Stimulated activated CD4-positive, alpha-beta T cell treated with anti-CD3 and anti-CD28 coated beads, TNF-alpha, amount 100 ng/mL, for 24 hours (primary cell): ENCODE measurements at regions not wholly inside any gene's neighbourhood (a gene's known extent, or its start where the extent isn't known, plus 50 kb on each side); places are given as distances from the start of the nearest gene placed in this dataset.
"Not testable (repeated sequence)": the region's sequence is repeated elsewhere in the genome, so short reads cannot be mapped to it uniquely, and the experiment has no call there.

Source experiments
- DNase-seq, 3 experiments: peaks; one replicate each; pipeline ENCODE4 v3.0.0-alpha.2; 2020; ENCODE audit warnings: low read depth in 3 of 3

DNA sequence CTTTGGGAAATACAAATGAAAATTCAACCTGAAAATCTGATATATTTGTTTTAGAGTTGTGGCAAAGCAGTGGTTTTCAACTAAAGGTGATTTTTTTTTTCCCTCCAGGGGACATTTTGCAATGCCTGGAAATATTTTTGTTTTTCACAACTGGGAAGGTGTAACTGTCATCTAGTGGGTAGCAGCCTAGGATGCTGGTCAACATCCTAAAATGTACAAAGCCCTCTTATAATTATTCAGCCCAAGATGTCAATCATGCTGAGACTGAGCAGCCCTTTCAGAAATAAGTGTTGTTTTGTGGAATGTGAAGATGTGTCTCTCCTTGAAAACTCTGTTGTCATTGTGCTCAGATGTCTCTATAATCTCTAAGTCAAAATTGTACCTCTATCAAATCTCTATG, 95.2 kb upstream of the NCAM2 start:
- DNase-seq = no peak

DNA sequence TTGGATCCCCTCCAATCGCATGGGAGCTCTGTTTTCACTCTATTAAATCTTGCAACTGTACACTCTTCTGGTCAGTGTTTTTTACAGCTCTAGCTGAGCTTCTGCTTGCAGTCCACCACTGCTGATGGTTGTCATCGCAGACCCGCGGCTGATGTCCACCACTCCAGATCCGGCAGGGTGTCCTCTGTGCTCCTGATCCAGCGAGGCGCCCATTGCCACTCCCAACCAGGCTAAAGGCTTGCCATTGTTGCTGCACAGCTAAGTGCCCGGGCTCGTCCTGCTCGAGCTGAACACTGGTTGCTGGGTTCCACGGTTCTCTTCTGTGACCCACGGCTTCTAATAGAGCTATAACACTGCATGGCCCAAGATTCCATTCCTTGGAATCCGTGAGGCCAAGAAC, 70.7 kb upstream of the NCAM2 start:
- not testable (repeated sequence) for DNase-seq

DNA sequence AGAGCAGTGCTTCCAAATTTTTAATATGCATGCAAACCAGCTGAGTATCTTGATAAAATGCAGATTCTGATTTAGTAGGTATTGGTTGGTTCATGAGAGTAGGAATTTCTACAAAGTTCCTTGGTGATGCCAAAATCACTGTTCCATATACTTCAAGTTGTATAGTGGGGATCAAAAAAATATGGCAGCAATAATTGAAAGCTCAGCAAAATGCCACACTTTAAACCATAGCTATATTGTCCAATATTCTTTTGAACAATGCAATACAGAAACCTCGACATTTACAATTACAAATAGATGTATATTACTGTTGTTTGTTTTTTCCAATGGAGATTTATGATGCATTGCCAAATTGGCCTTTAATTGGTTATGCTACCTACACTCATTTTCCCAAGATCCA, 55.7 kb upstream of the NCAM2 start:
- DNase-seq = no peak

DNA sequence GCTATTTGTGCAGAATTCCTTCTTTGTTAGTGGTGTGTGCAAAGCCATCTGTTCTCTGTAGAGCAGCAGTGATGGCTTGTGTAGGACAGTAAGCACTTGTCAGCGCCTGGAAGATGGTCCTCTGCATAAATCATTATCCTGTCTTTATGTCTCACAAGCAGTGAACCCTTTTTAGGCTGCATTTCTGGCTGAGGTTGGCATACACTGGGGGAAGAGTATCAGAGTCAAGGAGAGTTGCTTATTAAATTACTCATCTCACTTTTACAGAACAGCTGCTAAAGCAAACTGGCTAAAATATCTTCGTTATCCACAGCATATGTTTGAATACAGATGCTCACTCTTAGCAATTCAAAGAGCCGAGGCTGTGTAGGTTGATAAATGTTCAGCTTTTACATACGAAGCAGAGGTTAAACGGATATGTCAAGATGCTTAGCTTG, 54.6 kb upstream of the NCAM2 start:
- no peak for DNase-seq

DNA sequence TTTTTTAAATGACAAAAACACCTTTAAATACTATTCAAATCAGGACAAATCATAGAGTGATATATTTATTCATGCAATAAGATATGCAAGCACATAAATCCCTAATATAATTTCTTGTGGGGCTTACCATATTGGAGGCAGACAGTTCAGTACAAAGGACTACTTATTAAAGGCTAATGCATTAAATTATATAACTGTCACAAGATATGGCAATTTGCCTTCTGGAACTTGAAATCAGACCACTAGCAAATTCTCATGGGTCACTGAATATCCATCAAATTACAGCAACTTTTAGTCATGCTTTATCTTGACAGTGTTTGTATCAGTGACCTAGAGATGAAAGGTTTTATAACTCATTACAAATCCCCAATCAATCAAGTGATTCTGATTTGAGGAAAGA, 54.1 kb upstream of the NCAM2 start:
- no peak for DNase-seq

DNA sequence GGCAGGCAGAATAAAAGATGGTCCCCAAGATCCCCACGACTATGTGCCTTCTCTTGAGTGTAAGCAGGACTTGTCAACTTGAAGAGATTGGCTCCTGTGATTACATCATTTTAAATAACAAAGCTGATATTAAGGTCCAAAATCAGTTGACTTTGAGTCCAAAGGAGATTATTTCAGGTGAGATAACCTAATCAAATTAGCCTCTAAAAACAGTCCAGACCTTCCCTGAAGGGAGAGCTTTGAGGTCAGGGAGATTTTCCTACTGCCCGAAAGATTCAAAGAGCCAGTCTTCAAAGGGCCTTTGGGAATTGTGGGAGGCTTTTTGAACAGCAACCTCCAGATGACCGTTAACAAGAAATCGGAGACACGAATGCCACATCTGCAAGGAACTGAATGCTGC, 51.5 kb upstream of the NCAM2 start:
- no peak for DNase-seq
